ENCODE measurements at regions not wholly inside any gene's neighbourhood (a gene's known extent, or its start where the extent isn't known, plus 50 kb on each side); places are given as distances from the start of the nearest gene placed in this dataset.

GRCh38 chr2:67213677-67214402 is 183.3 kb upstream of the ETAA1 start:
- DNase-seq, result no peak

DNA sequence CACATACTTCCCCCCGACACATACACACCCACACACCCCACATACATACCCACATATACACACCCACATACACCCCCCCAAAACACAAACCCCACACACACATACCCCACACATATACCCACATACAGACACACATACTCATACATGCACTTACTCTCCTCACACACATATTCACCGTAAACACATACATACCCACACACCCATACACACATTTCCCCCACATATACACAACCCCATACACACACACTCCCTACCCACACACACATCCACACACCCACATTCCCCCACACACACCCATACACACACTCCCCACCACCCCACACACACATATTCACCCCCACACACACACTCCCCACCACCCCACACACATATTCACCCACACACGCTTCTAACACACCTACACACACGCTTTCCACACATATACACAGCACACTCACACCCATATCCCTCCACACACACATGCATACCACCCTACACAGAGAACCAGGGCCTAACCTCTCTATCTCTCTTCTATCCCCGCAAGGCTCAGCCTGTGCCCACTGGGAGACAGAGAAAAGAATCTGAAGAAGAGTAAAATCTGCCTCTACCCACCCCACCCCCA is 182.4 kb upstream of the ETAA1 start:
- no peak for DNase-seq

GRCh38 chr2:67215214-67216055 is 181.7 kb upstream of the ETAA1 start:
- DNase-seq, result peak; percentile 10

DNA sequence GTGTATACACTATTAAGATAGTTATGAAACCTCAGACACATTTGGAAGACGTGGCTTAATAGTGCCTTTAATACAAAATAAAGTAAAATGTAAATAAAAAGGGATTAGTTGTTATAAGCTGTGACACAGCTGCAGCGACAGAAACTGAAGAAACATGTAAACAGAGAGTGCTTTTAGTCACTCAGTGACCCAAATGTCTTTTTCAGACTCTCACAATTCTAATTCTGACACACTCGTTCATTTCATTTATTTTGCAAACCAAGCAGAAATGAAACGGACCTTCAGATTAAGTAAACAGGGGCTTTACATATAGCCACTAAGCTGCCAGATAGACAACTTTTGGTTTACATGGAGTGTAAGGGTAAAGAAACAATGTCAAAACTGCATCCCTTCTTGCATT is 181.0 kb upstream of the ETAA1 start:
- no peak for DNase-seq

GRCh38 chr2:67216881-67217280 is 180.3 kb upstream of the ETAA1 start:
- DNase-seq, result no peak

- no peak for DNase-seq
These were observed 179.7 kb upstream of the ETAA1 start for GRCh38 chr2:67217398-67217797.

DNA sequence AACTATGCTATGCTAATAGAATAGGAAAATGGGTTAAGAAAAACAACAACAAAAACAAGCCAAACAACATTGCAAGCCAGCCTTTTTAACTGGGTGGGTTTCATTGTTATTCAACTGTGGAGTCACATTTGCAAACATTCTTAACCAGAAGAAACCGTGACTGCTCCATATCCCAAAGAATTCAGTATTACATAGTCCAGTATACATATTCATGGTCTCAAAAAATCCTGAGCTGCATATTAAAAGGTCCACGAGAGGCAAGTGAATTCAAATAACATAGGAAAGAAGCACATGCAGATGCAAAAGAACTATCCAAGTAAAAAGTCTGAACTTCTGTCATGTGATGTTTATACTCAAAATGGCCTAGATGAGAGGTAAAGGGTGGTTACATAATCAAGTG is 179.1 kb upstream of the ETAA1 start:
- DNase-seq, result no peak

- DNase-seq, result no peak
These were observed 177.5 kb upstream of the ETAA1 start for GRCh38 chr2:67219651-67220050.

DNA sequence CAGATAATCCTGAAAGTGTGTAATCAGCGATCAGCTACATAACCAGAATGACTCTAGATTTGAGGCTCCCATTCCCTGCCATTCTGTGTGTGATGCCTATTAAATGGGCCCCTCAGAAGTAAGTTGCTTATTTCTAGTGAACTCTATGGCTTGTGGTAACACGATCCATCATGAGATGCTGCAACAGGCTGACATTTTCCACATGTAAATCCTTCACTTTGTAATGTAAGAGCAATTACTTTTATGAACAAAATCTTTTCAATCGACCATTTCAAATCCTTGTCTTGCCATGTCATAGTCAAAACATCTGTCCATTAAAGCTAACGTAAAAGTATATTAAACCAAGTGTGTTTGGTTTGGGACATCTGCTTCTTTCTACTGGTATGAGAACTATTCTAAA is 175.9 kb upstream of the ETAA1 start:
- DNase-seq, result no peak

DNA sequence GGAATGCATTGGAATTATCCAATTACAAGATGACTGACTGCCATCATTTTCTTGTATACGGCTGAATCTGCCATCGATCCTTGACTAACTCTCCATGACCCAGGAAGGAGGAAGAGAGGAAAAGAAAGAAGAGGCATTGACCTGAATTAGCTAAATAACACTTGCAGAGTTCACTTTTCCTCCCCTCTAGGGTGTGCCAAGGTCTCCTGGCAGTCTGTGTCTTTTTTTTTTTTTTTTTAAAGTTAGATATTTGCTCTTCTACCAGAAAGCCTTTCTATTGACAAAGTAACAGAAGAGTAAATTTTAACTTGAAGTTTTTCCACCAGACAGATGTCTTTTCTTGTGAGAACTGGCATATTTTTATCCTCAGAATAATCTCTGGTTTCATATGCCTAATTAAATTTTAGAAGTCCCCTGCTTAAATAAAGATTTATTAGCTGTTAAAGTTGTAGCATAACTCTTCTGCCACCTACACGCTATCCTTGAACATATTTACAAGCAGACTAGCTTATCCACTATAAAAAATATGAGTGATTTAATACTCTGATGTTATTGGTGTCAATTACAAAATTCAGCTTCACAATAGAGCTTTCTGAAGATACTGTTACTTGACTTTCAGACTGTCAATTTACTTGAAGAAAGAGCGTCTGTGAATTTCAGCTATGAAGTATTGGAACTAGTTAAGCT is 171.7 kb upstream of the ETAA1 start:
- no peak for DNase-seq

GRCh38 chr2:67229706-67230105 is 167.4 kb upstream of the ETAA1 start:
- no peak for DNase-seq

- no peak for DNase-seq
These were observed 164.2 kb upstream of the ETAA1 start for GRCh38 chr2:67232936-67233335.

GRCh38 chr2:67234440-67234839 is 162.7 kb upstream of the ETAA1 start:
- no peak for DNase-seq

DNA sequence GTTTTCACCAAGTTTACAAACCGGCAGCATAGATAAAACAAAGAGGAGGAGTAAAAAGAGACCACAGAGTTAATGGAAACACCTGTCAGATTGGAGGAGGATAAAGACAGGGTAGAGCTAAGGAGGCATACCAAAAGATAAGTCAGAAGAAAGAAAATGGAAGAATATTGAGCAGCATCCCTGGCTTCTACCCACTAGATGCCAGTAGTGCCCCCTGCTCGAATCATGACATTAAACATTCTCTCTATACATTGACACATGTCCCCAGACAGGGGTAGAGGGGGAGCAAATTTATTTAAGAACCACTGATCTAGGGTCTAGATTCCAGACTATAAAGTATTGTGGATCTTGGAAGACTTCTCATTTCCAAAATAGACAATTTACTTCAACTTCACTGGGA is 159.8 kb upstream of the ETAA1 start:
- no peak for DNase-seq

DNA sequence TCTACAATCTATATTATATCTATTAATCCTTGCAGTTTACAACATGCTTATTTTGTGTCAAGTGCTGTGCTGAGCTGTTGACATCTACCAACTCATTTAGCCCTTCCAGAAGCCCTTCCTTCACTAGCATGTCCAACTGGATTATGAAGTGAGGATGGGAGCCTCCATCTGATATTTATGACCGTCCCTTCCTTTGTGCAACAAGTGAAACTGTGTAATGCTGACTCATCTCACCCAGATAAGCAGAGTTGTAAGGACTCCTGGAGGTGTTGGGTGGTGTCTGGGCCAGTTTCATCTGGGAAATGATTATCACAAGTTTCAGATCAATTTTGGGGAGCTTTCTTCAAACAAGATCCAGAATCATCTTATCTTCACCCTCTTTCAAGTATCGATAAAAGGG is 156.6 kb upstream of the ETAA1 start:
- DNase-seq, result no peak

DNA sequence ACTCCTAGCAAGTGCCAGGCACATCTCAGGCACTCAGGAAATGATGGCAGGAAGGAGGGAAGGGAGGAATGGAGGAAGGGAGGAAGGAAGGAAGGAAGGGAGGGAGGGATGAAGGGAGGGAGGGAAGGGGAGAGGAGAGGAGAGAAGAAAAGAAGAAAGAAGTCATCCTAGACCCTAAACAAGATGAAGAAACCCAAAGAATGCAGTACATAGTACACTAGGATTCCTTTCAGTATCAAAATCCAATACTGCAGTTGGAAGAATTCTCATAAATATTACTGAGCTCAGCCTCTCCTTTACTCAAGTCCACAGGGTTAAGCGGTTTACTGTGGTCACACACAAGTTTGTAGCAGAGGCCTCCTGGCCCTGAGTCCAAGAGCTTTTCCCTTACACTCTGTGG is 155.7 kb upstream of the ETAA1 start:
- no peak for DNase-seq

GRCh38 chr2:67242456-67242855 is 154.7 kb upstream of the ETAA1 start:
- DNase-seq, result no peak

GRCh38 chr2:67243919-67244318 is 153.2 kb upstream of the ETAA1 start:
- no peak for DNase-seq

GRCh38 chr2:67246791-67247190 is 150.3 kb upstream of the ETAA1 start:
- DNase-seq, result no peak

GRCh38 chr2:67251741-67252140 is 145.4 kb upstream of the ETAA1 start:
- DNase-seq, result no peak

DNA sequence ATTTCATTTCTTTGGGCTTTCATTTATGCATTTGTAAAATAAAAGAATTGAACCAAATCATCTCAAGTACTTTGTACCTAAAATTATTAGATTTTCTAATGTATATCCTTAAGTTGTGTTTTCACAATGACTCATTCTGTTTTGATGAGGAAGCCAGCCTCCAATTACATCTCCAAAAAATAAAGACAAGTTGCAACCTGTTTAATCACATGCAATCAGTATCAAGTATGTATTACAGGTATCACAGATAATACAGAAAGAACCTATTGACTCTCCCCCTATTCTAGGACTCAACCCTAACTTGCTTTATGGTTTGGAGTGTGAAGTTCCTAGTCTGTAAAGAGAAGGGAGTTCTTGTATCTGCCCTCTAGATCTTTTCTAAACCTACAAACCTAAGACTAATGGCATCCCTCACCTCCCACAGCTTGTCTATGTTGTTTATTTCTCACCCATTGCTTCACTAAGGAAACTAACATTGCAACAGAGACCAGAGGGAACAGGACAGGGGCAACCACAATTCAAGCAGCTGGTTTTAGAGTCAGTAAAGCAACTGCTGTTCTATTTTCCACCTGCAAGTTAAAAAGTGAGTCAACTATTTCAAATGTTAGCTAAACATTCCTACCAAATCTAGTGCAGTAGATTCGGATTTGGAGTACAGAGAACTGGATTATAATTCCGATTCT is 141.1 kb upstream of the ETAA1 start:
- DNase-seq, result no peak

DNA sequence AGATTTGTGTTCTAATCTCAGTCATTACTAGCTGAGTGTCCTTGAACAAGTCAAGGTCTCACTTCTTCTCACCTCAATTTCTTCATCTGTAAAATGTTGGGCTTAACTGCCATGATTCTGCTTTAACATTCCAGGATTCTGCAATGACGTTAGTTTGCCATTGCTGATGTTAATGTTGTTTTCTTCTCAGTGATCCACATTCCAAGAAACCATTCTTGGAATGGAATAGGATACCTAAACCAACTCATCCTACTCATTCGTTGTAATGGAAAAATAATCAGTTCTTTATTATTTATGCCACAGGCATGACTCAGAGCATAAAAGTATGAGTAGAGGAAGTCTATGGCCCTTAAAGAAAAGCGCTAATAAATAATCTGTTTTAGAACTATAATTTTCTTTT is 140.2 kb upstream of the ETAA1 start:
- no peak for DNase-seq

GRCh38 chr2:67258122-67258521 is 139.0 kb upstream of the ETAA1 start:
- DNase-seq, result no peak

All from amniotic stem cell (primary cell).